ENCODE measurements at regions not wholly inside any gene's neighbourhood (a gene's known extent, or its start where the extent isn't known, plus 50 kb on each side); places are given as distances from the start of the nearest gene placed in this dataset.
"Not testable (repeated sequence)": the region's sequence is repeated elsewhere in the genome, so short reads cannot be mapped to it uniquely, and the experiment has no call there.

DNA sequence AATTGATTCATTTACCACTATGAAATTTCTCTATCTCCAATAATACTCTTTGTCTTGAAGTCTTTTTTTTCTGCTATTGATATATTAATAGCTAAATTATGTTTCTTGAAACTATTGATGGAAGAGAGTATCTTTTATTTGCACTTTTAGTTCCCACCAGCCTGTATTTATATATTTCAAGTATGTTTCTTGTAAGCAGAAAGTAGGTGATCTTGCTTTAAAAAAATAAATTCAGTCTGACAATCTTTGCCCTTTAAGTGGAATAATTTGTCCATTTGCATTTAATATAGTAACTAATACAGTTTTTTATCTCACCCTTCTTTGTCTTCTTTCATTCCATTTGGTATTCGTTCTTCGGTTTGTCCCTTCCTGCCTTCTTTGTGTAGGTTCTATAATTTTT lies 790.5 kb downstream of the MCTP2 start:
- no peak for DNase-seq

GRCh38 chr15:95024351-95024750 lies 793.0 kb downstream of the MCTP2 start:
- DNase-seq = no peak

- DNase-seq = no peak
These were observed 794.8 kb downstream of the MCTP2 start for GRCh38 chr15:95025924-95026728.

- no peak for DNase-seq
These were observed 796.6 kb downstream of the MCTP2 start for GRCh38 chr15:95027981-95028380.

DNA sequence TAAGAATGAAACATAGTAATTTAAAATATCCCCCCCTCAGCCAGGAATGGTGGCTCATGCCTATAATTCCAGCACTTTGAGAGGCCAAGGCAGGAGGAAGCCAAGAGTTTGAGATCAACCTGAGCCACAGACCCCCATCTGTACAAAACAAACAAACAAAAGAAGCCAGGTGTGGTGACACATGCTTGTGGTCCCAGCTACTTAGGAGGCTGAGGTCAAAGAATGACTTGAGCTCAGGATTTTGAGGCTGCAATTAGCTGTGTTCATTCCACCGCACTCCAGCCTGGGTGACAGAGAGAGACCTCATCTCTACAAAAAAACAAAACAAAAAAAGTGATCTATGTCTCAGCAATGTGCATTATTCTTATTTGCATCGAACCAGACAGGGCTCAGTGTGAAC lies 800.8 kb downstream of the MCTP2 start:
- no peak for DNase-seq

- DNase-seq = no peak
These were observed 803.7 kb downstream of the MCTP2 start for GRCh38 chr15:95035106-95035505.

DNA sequence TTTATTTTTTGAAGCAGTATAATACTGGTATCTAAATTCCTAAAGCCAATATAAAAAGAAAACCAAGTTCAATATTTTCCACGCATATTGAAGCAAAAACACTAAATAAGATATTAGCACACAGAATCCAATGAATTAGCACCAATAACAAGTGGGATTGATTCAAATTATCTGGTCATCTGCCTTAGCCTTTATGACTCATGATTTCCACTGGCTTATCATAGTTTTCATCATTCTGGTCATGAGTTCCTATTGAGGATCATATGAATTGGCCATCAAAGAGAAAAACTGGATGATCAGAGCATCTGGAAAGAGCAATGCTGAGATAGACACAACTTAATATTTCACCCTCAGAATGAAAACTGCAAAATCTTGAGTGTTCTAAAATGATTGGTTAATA lies 809.9 kb downstream of the MCTP2 start:
- DNase-seq = no peak

GRCh38 chr15:95043236-95043932 lies 812.0 kb downstream of the MCTP2 start:
- DNase-seq = not testable (repeated sequence)

- no peak for DNase-seq
These were observed 812.6 kb downstream of the MCTP2 start for GRCh38 chr15:95043933-95044313.

GRCh38 chr15:95044745-95045417 lies 813.5 kb downstream of the MCTP2 start:
- no peak for DNase-seq

DNA sequence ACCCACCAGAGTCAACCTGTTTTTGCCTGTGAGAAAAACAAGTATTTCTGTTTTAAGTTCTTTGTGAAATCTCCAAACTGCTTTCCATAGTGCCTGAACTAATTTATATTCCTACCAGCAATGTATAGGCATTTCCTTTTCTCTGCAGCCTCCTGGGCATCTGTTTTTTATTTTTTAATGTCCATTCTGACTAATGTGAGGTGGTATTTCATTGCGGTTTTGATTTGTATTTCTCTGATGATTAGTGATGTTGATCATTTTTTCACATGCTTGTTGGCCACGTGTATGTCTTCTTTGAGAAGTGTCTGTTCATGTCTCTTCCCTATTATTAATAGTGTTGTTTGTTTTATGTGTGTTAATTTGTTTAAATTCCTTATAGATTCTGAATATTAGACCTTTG lies 820.5 kb downstream of the MCTP2 start:
- DNase-seq = no peak

DNA sequence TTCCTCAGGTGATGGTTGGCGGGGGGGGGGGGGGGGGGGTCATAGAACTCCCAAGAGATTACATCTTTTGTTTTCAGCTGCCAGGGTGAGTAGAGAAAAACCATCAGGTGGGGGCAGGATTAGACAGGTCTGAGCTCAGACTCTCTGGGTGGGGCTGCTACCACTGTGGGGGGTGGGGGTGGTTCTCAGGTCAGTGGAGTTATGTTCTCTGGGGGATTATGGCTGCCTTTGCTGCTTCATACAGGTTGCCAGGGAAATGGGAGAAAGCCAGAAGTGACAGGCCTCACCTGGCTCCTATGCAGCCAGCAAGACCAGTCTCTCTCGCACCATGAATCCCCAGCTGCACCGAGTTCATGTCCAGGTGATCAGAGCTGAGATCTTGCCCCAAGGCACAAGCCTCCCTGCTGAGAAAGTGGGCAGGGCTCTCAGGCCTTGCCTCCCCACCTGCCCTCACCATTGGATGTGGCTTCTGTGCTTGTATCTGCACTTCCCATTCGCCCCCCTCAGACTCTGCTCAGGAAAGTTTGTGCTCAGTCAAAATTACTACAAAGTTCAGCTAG lies 828.1 kb downstream of the MCTP2 start:
- no peak for DNase-seq

DNA sequence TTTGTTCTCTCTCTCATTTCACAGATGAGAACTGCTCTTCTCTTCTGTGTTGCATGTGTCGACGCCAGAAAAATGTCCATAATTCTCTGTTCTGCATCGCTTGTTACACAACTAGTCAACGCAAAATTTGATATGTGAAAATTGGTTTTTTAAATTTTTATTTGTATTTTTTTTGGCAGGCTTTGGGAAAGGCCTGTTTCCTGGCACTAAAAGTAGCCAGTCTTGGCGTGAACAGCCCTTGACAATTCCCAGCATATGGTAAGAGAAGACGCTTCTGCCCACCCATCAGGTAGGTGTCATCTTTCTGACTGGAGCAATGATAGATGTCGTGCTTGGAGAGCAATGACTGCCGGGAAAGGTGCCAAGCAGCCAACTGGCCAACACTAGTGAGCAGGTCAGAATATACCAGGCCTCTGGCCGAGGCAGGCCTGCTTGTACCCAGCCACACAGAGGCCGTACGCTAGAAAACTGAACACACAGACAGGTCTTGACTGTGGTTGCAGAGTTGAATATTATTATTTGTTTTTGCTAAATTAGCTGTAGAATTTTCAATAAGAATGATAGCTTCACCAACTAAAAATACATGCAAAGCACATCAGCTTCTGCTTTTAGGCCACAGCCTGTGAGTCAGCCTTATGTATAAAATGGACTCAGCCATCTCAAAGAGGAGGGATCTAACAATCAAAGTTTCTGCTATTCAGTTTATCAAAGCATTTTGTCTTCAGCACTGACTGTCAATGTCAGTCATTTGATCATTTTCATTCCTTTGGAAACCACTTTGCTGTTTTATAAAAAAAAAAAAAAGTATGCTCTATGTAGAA lies 837.5 kb downstream of the MCTP2 start:
- no peak for DNase-seq

DNA sequence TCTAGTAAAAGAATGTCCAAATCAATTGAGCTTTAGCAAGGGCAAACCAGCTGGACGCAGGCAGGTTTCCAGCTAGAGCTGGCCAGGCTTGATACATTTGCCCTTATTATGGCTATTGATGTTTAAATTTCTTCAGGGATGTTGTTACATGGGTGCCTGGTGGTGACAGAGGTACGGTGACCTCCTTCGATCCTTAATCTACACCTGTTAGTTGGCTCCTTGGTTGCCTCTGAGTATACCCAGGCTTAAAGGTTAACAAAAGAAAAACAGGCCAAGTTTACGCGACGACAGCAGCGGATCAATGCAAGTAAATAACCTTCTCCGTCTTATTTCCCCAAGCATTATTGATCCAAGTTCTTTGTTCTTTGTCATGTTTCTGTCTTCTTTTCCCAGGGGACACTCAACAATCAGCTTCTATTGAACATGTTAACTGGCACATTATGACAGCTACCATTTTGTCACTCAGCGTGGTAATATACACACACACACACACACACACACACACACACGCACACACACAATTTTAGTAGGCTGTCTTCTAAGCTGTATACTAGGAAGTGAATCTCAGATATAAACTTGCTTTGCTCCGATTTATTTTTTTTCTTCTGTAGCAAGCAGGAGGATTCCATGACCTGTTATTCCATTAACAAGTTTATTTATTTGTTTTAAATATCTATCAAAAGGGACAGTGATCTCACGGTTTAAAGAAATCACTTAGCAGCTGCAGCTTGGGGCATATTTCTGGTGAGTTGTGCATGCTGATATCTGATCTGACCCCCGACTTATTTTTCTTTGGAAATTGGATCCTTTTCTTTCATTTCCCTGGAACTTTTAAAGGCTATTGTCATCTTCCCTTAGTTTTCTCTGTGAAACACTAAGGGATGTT lies 844.7 kb downstream of the MCTP2 start:
- no peak for DNase-seq

DNA sequence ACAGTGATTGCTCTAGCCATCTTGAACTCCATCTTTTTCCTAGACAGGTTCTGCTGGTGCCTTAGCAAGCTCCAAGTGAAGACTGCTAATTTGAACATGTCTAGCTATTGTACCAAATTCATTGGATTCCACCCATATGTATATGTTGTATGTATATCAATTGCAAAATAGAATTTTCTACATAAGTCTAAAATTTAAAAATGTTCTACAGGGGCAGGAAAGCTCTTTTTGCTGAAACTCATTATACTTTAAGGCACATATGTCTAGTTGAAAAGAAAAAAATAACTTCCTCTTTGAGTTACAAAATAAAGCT lies 845.3 kb downstream of the MCTP2 start:
- no peak for DNase-seq

DNA sequence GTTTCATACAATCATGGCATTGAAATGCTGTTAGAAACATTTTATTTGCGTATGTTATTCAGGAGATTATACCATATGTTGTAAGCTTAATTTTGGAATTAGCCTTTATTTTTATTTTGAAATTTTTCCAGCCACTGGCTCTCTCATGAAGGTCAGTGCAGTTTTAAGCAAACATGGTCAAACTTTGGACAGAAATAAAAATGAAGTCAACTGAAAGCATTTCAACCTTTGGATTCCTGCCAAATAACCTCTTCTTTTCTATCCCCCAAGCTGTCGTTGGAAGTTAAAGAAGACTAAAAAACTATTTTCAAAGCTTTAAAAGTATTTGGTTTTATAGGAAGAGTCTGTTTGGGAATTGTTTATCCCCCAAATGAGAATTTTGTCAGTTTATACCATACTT lies 846.6 kb downstream of the MCTP2 start:
- no peak for DNase-seq

DNA sequence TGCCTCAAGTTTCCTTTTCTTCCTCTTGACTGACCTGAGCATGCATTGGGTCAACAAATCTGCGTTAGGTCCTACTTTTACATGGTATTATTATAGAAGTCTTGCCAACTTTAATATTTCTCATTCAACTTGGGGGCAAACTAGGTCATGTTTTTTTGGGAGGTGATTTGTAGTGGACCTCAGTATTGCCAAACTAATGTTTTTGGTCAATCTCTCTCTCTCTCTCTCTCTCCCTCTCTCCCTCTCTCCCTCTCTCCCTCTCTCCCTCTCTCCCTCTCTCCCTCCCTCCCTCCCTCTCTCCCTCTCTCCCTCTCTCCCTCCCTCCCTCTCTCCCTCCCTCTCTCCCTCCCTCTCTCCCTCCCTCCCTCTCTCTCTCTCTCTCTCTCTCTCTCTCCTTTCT lies 848.9 kb downstream of the MCTP2 start:
- DNase-seq = not testable (repeated sequence)

- no peak for DNase-seq
These were observed 853.7 kb downstream of the MCTP2 start for GRCh38 chr15:95085056-95085455.

DNA sequence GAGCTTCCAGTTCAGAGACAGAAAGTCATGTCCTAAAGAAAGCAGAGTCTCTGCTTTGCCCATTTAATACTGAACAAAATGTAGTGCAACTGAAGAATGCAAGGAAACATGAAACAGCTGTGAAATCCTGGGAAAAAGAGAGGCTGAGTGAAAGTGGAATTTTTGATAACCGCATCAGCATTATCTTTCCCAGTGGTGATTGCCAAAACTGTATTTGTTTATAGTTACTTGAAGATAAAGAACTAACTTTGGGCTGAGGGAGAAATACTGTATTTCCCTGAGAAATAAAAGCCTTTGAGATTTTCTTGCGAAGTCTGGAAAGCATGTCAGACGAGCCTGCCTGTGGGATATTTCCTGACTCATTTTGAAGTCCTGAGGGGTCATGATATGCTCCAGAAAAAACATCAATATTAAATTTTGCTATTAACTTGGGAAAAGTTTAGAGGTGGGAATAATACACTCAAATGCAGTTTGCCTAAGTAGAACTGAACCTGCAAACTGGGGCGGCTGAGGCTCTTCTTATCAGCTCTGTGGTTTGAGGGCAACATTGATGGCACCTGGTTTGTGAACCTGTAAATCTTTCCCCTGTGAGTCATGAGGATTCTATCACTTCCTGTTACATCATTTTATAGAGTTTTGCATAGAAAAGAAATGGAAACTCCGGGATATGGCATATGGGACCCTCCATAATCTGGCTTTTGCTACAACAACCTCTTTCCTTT lies 855.3 kb downstream of the MCTP2 start:
- no peak for DNase-seq

DNA sequence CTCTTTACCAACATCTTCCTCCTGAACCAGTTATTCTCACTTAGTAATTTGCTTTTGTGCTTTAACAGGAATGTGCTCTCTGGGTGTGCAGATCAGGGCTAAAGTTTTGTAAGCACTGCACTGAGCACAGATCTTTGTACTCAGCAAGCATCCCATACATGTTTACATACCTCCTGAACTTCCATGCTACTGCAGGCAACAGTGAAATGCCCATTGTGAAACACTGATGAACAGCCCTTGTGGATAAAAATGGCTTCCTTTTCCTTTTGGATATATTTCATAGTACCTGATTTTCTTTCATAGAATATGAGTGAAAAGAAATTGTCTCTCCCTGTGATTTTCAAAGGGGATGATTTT lies 855.9 kb downstream of the MCTP2 start:
- no peak for DNase-seq

- DNase-seq = no peak
These were observed 860.1 kb downstream of the MCTP2 start for GRCh38 chr15:95091444-95091843.

Measured in stimulated activated CD4-positive, alpha-beta T cell treated with anti-CD3 and anti-CD28 coated beads, Interleukin-4, amount 100 ng/mL, for 1 hour (primary cell).